ENCODE measurements at regions not wholly inside any gene's neighbourhood (a gene's known extent, or its start where the extent isn't known, plus 50 kb on each side); places are given as distances from the start of the nearest gene placed in this dataset.

GRCh38 chr14:61928300-61928699 lies 166.1 kb downstream of the SNAPC1 start:
- Histone ChIP-seq H3K9me3 (ENCODE audit: control insufficient read depth in 4 of 4, low read length in 3 of 4) (no peaks in the 10 kb centered on the region), H3K4me3 (ENCODE audit: low read depth in 1 of 3, low read length in 3 of 3) (no peak overlapping the region), H3K4me1 (ENCODE audit: control insufficient read depth in 4 of 4, insufficient read depth in 4 of 4, low read length in 3 of 4) (peaks cover 0 to 7% (median 0%) of the 10 kb centered on the region in 4 donors), H3K27me3 (ENCODE audit: control insufficient read depth in 4 of 4, insufficient read depth in 4 of 4, low read length in 3 of 4) (no peaks in the 10 kb centered on the region), H3K9ac (ENCODE audit: low read depth in 1 of 2, low read length in 2 of 2) (no peak overlapping the region), H3K27ac (ENCODE audit: low read depth in 1 of 2, low read length in 2 of 2) (no peak overlapping the region), H3K36me3 (ENCODE audit: control insufficient read depth in 4 of 4, insufficient read depth in 3 of 4, low read depth in 1 of 4, low read length in 3 of 4) (no peaks in the 10 kb centered on the region)
- DNase-seq (ENCODE audit: low spot score): no peak
- no peak for TF ChIP-seq RAD21 (IDR thresholded peaks at IDR 0.05)
- TF ChIP-seq FOXA2 (IDR thresholded peaks at IDR 0.05): no peak
- TF ChIP-seq EGR1 (IDR thresholded peaks at IDR 0.05; ENCODE audit: low read depth in 2 of 2): no peak
- TF ChIP-seq YY1 (IDR thresholded peaks at IDR 0.05): no peak
- no peak for TF ChIP-seq ATF3 (IDR thresholded peaks at IDR 0.05)
- TF ChIP-seq JUND (IDR thresholded peaks at IDR 0.05): no peak
- TF ChIP-seq GABPA (IDR thresholded peaks at IDR 0.05 in 1 of 2, conservative IDR thresholded peaks at IDR 0.05 in 1 of 2): no peak
- TF ChIP-seq REST (IDR thresholded peaks at IDR 0.05): no peak
- TF ChIP-seq ZBTB33 (IDR thresholded peaks at IDR 0.05): no peak
- no peak for TF ChIP-seq RXRA (IDR thresholded peaks at IDR 0.05)
- TF ChIP-seq SP1 (IDR thresholded peaks at IDR 0.05): no peak
- TF ChIP-seq NR2F2 (IDR thresholded peaks at IDR 0.05): no peak
- TF ChIP-seq FOXA1 (IDR thresholded peaks at IDR 0.05): no peak
- TF ChIP-seq CTCF (IDR thresholded peaks at IDR 0.05; ENCODE audit: low read depth, low read length, missing input control): no peak
- no peak for TF ChIP-seq TAF1 (conservative IDR thresholded peaks at IDR 0.05)

- H3K4me3 ChIP-seq (ENCODE audit: low read depth in 1 of 3, low read length in 3 of 3): no peak overlapping the region
- no peak for DNase-seq (ENCODE audit: low spot score)
- WGBS: 75% methylated on average over 4 of the region's 4 CpGs
- H3K4me1 ChIP-seq (ENCODE audit: control insufficient read depth in 4 of 4, insufficient read depth in 4 of 4, low read length in 3 of 4): peaks cover 0 to 7% (median 0%) of the 10 kb centered on the region in 4 donors
- no peaks in the 10 kb centered on the region for H3K36me3 ChIP-seq (ENCODE audit: control insufficient read depth in 4 of 4, insufficient read depth in 3 of 4, low read depth in 1 of 4, low read length in 3 of 4)
- H3K9me3 ChIP-seq (ENCODE audit: control insufficient read depth in 4 of 4, low read length in 3 of 4): no peaks in the 10 kb centered on the region
- no peak overlapping the region for H3K27ac ChIP-seq (ENCODE audit: low read depth in 1 of 2, low read length in 2 of 2)
- H3K9ac ChIP-seq (ENCODE audit: low read depth in 1 of 2, low read length in 2 of 2): no peak overlapping the region
- TF ChIP-seq RXRA (IDR thresholded peaks at IDR 0.05): no peak
- no peak for TF ChIP-seq HNF4G (IDR thresholded peaks at IDR 0.05)
- no peak for TF ChIP-seq MAX (IDR thresholded peaks at IDR 0.05)
- no peak for TF ChIP-seq ZBTB33 (IDR thresholded peaks at IDR 0.05)
- no peak for TF ChIP-seq TAF1 (conservative IDR thresholded peaks at IDR 0.05)
- H3K27me3 ChIP-seq (ENCODE audit: control insufficient read depth in 4 of 4, insufficient read depth in 4 of 4, low read length in 3 of 4): no peaks in the 10 kb centered on the region
Measured at GRCh38 chr14:61928701-61929100, 166.5 kb downstream of the SNAPC1 start.
